Stimulated activated CD4-positive, alpha-beta T cell treated with anti-CD3 and anti-CD28 coated beads, Interleukin-1b, Interleukin-23, amount 100 ng/mL, for 48 hours (primary cell): ENCODE measurements at regions not wholly inside any gene's neighbourhood (a gene's known extent, or its start where the extent isn't known, plus 50 kb on each side); places are given as distances from the start of the nearest gene placed in this dataset.
"Not testable (repeated sequence)": the region's sequence is repeated elsewhere in the genome, so short reads cannot be mapped to it uniquely, and the experiment has no call there.

Experiments used
- DNase-seq: peaks from one replicate; pipeline ENCODE4 v3.0.0-alpha.2; 2020

- no peak for DNase-seq
These were observed 648.8 kb downstream of the NXPH1 start for GRCh38 chr7:9082203-9082602.

DNA sequence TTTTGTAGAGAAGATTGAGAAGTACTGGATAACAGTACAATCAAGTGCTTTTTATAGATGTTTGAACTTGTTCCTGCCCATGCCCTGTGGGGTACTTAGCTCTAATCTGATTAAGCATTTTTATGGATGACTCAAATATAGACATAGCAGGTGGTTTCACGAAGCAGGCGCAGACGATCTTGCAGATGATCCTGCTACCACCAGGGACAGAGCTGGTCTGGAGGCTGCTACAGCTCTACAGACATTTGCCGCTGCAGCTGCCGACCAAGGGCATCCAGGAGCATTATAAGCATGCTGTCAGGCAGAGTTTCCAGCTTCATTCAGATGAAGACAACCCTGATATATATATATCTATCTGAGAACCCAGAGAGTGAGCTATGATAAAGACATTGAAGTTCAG, 650.4 kb downstream of the NXPH1 start:
- no peak for DNase-seq

- DNase-seq = no peak
These were observed 657.9 kb downstream of the NXPH1 start for GRCh38 chr7:9091282-9091681.

- DNase-seq = no peak
These were observed 664.2 kb downstream of the NXPH1 start for GRCh38 chr7:9097565-9098060.

GRCh38 chr7:9100289-9100688, 666.9 kb downstream of the NXPH1 start:
- no peak for DNase-seq

GRCh38 chr7:9102846-9103245, 669.4 kb downstream of the NXPH1 start:
- DNase-seq = no peak

GRCh38 chr7:9106747-9107146, 673.3 kb downstream of the NXPH1 start:
- no peak for DNase-seq

DNA sequence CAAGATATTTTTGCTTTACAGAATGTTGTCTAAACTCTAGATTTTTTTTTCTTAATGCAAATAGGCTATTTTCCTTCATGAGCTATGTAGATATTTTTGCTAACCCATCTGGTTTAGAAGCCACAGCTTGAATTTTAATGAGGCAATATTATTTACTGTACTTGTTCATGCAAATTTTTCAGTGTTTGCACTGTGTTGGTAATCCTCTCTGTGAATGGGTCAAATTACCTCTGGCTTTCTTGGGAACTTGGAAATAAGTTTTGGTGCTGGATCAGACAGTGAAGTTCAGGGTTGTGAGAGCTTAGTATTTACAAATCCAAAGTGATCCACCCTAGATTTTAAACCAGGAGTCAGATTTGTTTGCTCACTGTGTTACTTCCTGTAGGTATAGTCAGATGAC, 686.9 kb downstream of the NXPH1 start:
- no peak for DNase-seq

GRCh38 chr7:9124320-9124719, 690.9 kb downstream of the NXPH1 start:
- no peak for DNase-seq

DNA sequence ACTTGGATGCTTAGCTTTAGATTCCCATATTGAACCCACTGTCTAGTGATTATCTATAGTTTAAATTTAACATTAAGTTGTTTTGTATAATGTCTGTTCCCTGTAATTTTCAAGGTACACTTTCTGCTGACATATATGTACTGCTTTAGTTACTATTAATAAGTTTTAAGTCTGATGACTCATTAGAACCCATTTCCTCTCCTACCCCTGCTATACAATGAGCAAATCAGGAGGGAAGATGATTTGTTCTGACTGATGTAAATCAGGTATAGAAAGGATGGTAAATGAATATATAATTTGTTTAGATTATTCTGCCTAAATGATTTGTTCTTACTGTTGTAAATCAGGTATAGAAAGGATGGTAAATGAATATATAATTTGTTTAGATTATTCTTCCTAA, 691.8 kb downstream of the NXPH1 start:
- no peak for DNase-seq

DNA sequence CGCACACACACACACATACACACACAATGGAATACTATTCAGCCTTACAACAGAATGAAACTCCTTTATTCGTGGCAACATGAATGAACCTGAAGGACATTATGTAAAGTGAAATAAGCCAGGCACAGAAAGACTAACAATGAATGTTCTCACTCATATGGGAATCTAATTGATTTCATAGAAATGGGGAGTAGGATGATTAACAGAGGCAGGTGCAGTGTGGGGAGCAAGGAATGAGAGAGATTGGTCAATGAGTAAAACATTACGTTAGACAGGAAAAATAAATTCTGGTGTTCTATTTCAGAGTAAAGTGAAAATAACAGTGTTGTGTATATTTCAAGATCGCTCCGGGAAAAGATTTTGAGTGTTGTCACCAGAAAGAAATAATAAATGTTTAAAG, 694.5 kb downstream of the NXPH1 start:
- no peak for DNase-seq

DNA sequence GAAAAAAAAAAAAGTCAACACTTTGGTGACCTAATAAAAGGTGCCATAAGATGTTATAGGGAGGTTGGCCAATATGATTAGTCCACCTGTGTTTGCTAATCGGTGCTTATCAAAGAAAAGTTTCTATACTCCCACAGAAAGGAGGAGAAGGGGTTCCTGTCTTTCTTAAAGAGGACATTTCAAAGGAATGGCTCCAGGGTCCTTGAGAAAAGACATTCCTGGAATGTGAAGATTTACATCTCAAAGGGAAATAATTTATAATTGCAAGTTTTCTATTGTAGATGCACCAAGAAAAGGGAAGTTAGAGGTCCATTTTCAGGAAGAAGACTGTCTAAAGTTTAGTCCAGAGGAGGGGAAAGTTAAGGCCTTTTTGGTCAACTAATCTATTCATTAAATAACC, 715.3 kb downstream of the NXPH1 start:
- no peak for DNase-seq

DNA sequence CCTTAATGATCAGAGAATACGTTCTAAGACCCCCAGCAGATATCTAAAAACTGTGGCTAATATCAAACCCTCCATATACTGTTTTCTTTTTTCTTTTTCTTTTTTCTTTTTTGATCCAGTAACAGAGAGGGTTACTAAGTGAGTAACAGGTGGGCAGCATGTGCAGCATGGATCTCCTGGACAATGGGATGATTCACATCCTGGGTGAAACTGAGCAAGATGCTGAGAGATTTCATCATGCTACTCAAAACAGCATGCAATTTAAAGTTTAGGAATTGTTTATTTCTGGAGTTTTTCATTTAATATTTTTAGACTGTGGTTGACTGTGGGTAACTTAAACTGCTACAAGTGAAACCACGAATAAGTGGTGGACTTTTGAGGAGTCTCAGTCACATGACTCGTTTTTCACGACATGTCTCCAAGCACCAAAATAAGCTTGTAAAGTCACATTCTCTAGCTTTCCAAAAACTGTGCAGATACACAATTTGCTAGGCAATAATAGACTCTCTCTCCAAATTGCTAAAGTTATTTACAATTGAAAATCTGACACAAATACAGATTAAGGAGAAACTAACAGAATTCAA, 716.2 kb downstream of the NXPH1 start:
- no peak for DNase-seq

DNA sequence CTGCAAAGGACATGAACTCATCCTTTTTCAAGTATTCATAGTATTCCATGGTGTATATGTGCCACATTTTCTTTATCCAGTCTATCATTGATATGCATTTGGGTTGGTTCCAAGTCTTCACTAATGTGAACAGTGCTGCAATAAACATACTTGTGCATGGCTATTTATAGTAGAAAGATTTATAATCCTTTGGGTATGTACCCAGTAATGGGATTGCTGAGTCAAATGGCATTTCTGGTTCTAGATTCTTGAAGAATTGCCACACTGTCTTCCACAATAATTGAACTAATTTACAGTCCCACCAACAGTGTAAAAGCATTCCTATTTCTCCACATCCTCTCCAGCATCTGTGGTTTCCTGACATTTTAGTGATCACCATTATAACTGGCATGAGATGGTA, 730.3 kb downstream of the NXPH1 start:
- not testable (repeated sequence) for DNase-seq

- DNase-seq = no peak
These were observed 742.5 kb downstream of the NXPH1 start for GRCh38 chr7:9175871-9176270.

GRCh38 chr7:9181356-9181755, 747.9 kb downstream of the NXPH1 start:
- DNase-seq = no peak

DNA sequence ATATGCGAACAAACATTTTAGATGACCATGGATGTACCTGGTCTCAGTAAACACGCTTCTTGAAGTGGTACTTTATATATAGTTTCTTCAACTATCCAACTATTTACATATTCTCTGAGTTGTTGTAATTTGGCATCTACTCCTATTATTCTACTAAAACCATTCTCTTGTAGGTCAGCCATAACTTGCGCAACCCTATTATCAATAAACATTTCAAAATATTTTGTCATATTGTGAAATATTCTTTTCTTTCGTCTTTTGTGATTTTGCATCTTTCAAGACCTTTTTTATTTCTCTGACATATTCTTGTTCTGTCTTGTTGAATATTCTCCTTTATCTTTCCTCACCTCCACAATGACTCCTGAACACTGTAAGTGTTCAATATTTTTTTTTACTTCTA, 753.3 kb downstream of the NXPH1 start:
- no peak for DNase-seq

- DNase-seq = no peak
These were observed 756.3 kb downstream of the NXPH1 start for GRCh38 chr7:9189703-9190102.

DNA sequence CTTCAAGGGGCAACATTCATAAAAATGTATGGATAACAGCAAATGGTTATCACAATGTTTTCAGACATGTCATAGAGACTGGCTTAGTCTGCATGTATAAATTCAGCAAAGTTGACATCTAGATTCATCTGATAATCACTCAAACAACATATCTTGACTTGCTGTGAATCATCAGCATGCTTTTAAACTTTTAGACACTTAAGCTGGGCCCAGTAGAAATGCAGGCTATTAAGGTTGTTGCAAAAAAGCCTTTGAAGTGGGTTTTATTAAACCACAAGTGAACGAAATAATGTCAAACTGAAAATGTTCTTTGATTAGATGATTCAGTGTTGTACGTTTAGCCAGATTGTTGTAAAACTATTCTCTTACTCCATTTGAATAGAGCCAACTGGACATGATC, 759.6 kb downstream of the NXPH1 start:
- DNase-seq = no peak

DNA sequence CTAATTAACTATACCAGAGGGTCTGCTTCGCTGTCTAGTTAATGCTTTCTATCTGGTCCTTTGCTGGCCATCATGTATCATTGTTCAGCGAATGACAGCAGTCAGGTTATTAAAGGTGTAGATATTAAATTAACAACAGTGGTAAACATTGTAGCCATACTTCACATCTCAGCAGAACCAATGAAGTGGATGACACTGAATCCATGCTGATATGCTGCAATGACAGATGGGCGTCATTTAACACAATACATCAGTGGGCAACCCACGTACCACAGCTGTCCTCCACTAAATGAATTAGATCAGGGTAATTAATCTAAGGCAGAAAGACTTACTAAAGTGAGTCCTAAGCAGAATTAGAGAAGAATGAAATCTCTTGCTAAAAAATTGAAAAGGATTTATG, 767.2 kb downstream of the NXPH1 start:
- no peak for DNase-seq

DNA sequence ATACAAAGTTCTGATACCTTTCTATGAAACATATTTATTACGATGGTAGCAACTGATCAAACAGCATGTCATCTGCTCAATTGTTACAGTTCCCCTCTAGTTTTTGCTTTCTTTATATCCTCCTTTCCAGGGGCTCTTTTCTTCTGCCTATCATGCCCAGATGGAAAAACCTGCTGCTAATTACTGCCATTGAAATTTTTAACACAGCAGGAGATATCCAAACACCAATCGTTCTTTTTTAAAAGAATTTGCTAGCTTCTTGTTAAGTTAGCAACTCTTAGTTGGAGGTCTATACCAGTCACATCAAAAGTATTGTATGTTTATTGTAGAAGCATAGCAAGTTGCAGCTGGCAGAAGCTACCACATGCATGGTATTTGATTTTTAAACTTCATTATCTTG, 768.5 kb downstream of the NXPH1 start:
- no peak for DNase-seq

- DNase-seq = no peak
These were observed 771.2 kb downstream of the NXPH1 start for GRCh38 chr7:9204571-9204970.

- DNase-seq = no peak
These were observed 776.7 kb downstream of the NXPH1 start for GRCh38 chr7:9210114-9210513.

GRCh38 chr7:9217204-9217603, 783.8 kb downstream of the NXPH1 start:
- DNase-seq = no peak

- no peak for DNase-seq
These were observed 793.1 kb downstream of the NXPH1 start for GRCh38 chr7:9226500-9226899.
